Neural crest cell (in vitro differentiated cells): ENCODE measurements at regions not wholly inside any gene's neighbourhood (a gene's known extent, or its start where the extent isn't known, plus 50 kb on each side); places are given as distances from the start of the nearest gene placed in this dataset.

Experiments used
- DNase-seq: peaks from one replicate; pipeline ENCODE4 v3.0.0; 2021; ENCODE audit warnings: low read depth, mixed read lengths, low spot score
- H3K27ac Mint-ChIP-seq: one replicate; pipeline ENCODE4 v1.8.0; 2021; ENCODE audit warnings: mild to moderate bottlenecking, mixed read lengths; ENCODE audit not compliant: unreplicated experiment
- H3K27me3 Mint-ChIP-seq: 2 replicates; pipeline ENCODE4 v1.8.0; 2021; ENCODE audit warnings: low read depth, mild to moderate bottlenecking, mixed read lengths
- H3K36me3 Mint-ChIP-seq: 2 replicates; pipeline ENCODE4 v1.8.0; 2021; ENCODE audit warnings: low read depth, mild to moderate bottlenecking, mixed read lengths
- H3K4me1 Mint-ChIP-seq: 2 replicates; pipeline ENCODE4 v1.8.0; 2021; ENCODE audit warnings: mixed read lengths
- H3K4me3 Mint-ChIP-seq: one replicate; pipeline ENCODE4 v1.8.0; 2021; ENCODE audit warnings: mild to moderate bottlenecking, mixed read lengths
- H3K9me3 Mint-ChIP-seq: 2 replicates; pipeline ENCODE4 v1.8.0; 2021; ENCODE audit warnings: mixed read lengths
- TF ChIP-seq, protein P1 (sequence below): fragments of 200-600 bp; sonication (generic); conservative IDR thresholded peaks from 2 replicates; pipeline ENCODE4 v1.5.0; 2021; ENCODE audit warnings: antibody characterized with exemption, mild to moderate bottlenecking

DNA sequence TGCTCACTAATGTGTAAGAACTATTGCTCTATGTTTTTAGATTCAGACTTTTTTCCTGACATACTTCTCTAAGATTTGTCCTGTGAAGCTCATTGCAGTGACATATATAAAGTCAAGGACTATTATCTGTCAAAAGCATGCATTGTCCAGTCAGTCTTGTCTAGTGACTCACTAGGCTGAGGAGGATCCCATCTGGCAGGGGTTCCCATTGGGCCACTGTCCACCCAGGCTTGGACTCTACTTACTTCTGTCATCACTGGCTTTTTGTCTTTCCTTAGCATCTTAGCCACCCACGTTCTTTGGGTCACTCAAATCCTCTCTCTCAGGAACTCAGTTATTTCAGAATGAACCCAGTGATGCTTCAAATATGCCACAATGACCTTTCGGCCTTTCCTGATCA, 132.6 kb upstream of the NABP1 start:
- no peak overlapping the region for H3K4me3 Mint-ChIP-seq
- TF ChIP-seq, protein P1, sequence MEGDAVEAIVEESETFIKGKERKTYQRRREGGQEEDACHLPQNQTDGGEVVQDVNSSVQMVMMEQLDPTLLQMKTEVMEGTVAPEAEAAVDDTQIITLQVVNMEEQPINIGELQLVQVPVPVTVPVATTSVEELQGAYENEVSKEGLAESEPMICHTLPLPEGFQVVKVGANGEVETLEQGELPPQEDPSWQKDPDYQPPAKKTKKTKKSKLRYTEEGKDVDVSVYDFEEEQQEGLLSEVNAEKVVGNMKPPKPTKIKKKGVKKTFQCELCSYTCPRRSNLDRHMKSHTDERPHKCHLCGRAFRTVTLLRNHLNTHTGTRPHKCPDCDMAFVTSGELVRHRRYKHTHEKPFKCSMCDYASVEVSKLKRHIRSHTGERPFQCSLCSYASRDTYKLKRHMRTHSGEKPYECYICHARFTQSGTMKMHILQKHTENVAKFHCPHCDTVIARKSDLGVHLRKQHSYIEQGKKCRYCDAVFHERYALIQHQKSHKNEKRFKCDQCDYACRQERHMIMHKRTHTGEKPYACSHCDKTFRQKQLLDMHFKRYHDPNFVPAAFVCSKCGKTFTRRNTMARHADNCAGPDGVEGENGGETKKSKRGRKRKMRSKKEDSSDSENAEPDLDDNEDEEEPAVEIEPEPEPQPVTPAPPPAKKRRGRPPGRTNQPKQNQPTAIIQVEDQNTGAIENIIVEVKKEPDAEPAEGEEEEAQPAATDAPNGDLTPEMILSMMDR, result no peak
- no peak overlapping the region for H3K27ac Mint-ChIP-seq
- DNase-seq, result no peak
- H3K36me3 Mint-ChIP-seq, result no peaks in the 10 kb centered on the region
- H3K27me3 Mint-ChIP-seq, result no peaks in the 10 kb centered on the region
- peaks cover 4% of the 10 kb centered on the region for H3K4me1 Mint-ChIP-seq
- H3K9me3 Mint-ChIP-seq, result peaks cover 3% of the 10 kb centered on the region

DNA sequence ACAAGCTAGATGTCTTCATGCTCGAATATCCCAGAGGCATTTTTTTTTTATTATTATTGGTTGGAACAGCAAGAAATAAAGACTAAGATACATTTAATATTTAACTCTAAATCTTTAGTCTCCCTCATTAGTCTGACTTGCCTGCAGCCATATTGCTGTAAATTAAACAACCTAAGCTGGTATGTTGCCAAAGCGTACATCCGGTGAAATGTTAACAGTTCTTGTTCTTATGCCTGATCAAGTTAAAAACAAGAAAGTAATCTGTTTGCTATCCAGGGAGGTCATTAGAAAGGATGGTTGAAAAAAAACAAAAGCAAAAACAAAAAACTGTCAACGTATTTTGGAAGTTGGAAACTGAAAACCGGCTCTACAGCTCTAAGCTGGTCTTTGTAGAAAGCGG, 125.9 kb upstream of the NABP1 start:
- TF ChIP-seq, protein P1, result no peak
- Mint-ChIP-seq H3K9me3 (no peaks in the 10 kb centered on the region), H3K27ac (no peak overlapping the region), H3K36me3 (no peaks in the 10 kb centered on the region), H3K4me1 (peaks cover 3% of the 10 kb centered on the region), H3K27me3 (peaks cover 3% of the 10 kb centered on the region), H3K4me3 (no peak overlapping the region)
- DNase-seq, result no peak

DNA sequence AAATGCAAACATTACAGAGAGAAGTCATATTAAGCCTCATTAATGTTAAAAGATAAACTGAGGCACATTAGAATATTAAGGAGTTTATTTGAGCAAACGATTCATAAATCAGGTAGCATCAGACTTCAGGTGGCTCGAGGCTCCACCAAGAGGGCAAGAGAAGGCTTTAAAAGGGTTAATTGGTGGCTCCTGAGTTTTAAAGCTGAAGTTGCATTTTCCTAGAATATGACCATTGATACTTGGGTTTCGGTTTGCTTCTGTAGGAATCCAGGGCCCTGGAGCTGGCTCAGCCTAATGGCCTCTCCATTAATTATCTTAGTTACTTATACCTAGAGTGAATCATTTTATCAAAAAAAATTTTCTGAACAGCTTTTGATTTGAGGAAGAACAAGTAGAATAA, 123.7 kb upstream of the NABP1 start:
- H3K27me3 Mint-ChIP-seq, result peaks cover 3% of the 10 kb centered on the region
- no peaks in the 10 kb centered on the region for H3K36me3 Mint-ChIP-seq
- H3K4me1 Mint-ChIP-seq, result peaks cover 3% of the 10 kb centered on the region
- no peaks in the 10 kb centered on the region for H3K9me3 Mint-ChIP-seq
- H3K27ac Mint-ChIP-seq, result peak overlapping the region; percentile 54
- TF ChIP-seq, protein P1, result no peak
- H3K4me3 Mint-ChIP-seq, result no peak overlapping the region
- DNase-seq, result no peak

DNA sequence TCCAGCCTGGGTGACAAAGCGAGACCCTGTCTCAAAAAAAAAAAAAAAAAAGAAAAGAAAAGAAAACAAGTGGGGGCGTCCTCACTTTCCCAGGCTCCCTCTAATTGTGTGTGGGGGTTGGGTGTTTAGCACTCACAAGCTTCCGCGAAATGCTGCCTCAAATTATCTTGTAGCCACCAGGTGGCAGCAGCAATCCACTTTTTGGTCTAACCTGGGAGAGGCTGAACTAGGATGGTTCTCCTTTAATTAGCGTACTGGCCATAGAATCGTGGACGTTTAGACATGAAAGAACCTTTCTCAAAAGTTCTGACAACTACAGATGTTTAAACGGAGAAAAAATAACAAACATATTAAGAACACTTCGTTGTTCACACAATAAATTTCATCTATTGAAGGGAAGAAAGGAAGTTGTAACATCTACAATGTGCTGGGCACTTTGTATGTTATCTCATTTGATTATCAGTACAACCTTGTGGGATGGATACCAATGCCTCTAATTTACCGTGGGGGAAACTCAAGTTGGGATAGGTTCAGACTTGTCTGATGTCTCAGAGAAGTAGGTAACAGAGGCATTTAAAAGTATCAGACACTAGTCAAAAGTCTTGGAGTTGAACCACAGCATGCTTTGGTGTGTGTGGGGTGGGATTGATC, 122.7 kb upstream of the NABP1 start:
- Mint-ChIP-seq H3K4me3 (no peak overlapping the region), H3K27ac (no peak overlapping the region), H3K4me1 (peaks cover 3% of the 10 kb centered on the region), H3K36me3 (no peaks in the 10 kb centered on the region), H3K27me3 (peaks cover 3% of the 10 kb centered on the region), H3K9me3 (no peaks in the 10 kb centered on the region)
- DNase-seq, result peak; percentile 87
- TF ChIP-seq, protein P1, result peak; percentile 86

DNA sequence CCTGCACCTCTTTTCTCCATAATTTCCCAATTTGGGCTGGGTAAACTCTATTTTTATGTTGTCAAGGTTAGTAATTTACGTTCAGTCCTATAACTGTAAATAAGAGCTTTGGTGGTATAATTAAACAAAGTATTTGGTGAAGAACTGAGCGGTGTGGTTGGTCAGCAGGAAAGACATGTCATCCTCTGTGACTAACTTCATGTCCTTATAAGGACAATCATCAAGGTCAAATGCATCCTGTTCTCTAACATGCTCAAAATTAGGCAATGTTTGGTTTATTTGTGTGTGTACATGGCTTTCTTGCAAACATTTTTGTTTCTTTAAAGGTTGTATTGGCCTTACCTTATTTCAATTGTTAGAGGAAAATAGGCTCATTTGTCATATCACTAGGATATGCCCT, 121.5 kb upstream of the NABP1 start:
- no peak for DNase-seq
- no peak overlapping the region for H3K27ac Mint-ChIP-seq
- TF ChIP-seq, protein P1, result no peak
- H3K4me1 Mint-ChIP-seq, result peaks cover 3% of the 10 kb centered on the region
- no peaks in the 10 kb centered on the region for H3K9me3 Mint-ChIP-seq
- no peak overlapping the region for H3K4me3 Mint-ChIP-seq
- no peaks in the 10 kb centered on the region for H3K36me3 Mint-ChIP-seq
- no peaks in the 10 kb centered on the region for H3K27me3 Mint-ChIP-seq
